OCI-LY1 (cell line): ENCODE measurements at regions not wholly inside any gene's neighbourhood (a gene's known extent, or its start where the extent isn't known, plus 50 kb on each side); places are given as distances from the start of the nearest gene placed in this dataset.

Experiments used
- H2AFZ ChIP-seq: fragments of 200-600 bp; sonication (generic), shearing (Covaris generic); 2 replicates; pipeline ENCODE4 v1.6.0; 2014; ENCODE audit warnings: antibody characterized with exemption, mild to moderate bottlenecking, low read length
- H3F3A ChIP-seq: fragments of 200-600 bp; sonication (generic), shearing (Covaris generic); 2 replicates; pipeline ENCODE4 v1.6.0; 2014; ENCODE audit warnings: mild to moderate bottlenecking, antibody characterized with exemption, low read length, moderate library complexity; ENCODE audit not compliant: insufficient read depth
- H3K27ac ChIP-seq: fragments of 200-600 bp; sonication (generic); 2 replicates; pipeline ENCODE4 v1.5.1; 2014; ENCODE audit warnings: low read length, mixed run types, mild to moderate bottlenecking, low read depth; ENCODE audit not compliant: poor library complexity, severe bottlenecking
- H3K27me3 ChIP-seq: fragments of 200-600 bp; sonication (generic); 2 replicates; pipeline ENCODE4 v1.6.0; 2014; ENCODE audit warnings: antibody characterized with exemption, mild to moderate bottlenecking, low read length, moderate library complexity; ENCODE audit not compliant: insufficient read depth
- H3K36me3 ChIP-seq: fragments of 200-600 bp; sonication (generic); 2 replicates; pipeline ENCODE4 v1.6.1; 2014; ENCODE audit warnings: mild to moderate bottlenecking, antibody characterized with exemption, low read length, moderate library complexity, mixed read lengths; ENCODE audit not compliant: insufficient read depth
- H3K4me1 ChIP-seq: fragments of 200-600 bp; sonication (generic); 2 replicates; pipeline ENCODE4 v1.5.1; 2014; ENCODE audit warnings: mild to moderate bottlenecking, low read length, moderate library complexity; ENCODE audit not compliant: insufficient read depth, severe bottlenecking
- H3K4me2 ChIP-seq: fragments of 200-600 bp; sonication (generic), shearing (Covaris generic); 2 replicates; pipeline ENCODE4 v1.6.1; 2014; ENCODE audit warnings: low read length
- H3K4me3 ChIP-seq: fragments of 200-600 bp; sonication (generic); 2 replicates; pipeline ENCODE4 v1.5.1; 2014; ENCODE audit warnings: low read length, low read depth, mild to moderate bottlenecking, mixed read lengths; ENCODE audit not compliant: poor library complexity, severe bottlenecking
- H3K79me2 ChIP-seq: fragments of 200-600 bp; shearing (Covaris generic); 2 replicates; pipeline ENCODE4 v1.6.1; 2016; ENCODE audit warnings: mixed run types, low read length, mixed read lengths; ENCODE audit not compliant: insufficient read depth
- H3K9ac ChIP-seq: fragments of 200-600 bp; sonication (generic), shearing (Covaris generic); 2 replicates; pipeline ENCODE4 v1.6.1; 2014; ENCODE audit warnings: mild to moderate bottlenecking, low read length, mixed read lengths
- H3K9me2 ChIP-seq: fragments of 200-600 bp; sonication (generic), shearing (Covaris generic); 2 replicates; pipeline ENCODE4 v1.6.1; 2014; ENCODE audit warnings: low read depth, mild to moderate bottlenecking, low read length, mixed read lengths
- H3K9me3 ChIP-seq: fragments of 200-600 bp; shearing (Covaris generic); 2 replicates; pipeline ENCODE4 v1.6.1; 2014; ENCODE audit warnings: low read length, mixed read lengths
- H4K20me1 ChIP-seq: fragments of 200-600 bp; sonication (generic), shearing (Covaris generic); 2 replicates; pipeline ENCODE4 v1.6.0; 2016; ENCODE audit warnings: mild to moderate bottlenecking, low read length; ENCODE audit not compliant: insufficient read depth
- EZH2 ChIP-seq: fragments of 200-600 bp; sonication (generic), shearing (Covaris generic); IDR thresholded peaks from 2 replicates; pipeline ENCODE4 v1.8.0; 2017; ENCODE audit warnings: borderline replicate concordance, mixed run types, mild to moderate bottlenecking, antibody characterized with exemption, low read length, moderate library complexity, mixed read lengths
- TF ChIP-seq, protein P1 (sequence below): fragments of 200-600 bp; sonication (generic), shearing (Covaris generic); IDR thresholded peaks from 2 replicates; pipeline ENCODE4 v1.5.1; 2017; ENCODE audit warnings: mild to moderate bottlenecking, antibody characterized with exemption, low read length, moderate library complexity, mixed read lengths

GRCh38 chr18:55106906-55107305, 147.6 kb upstream of the CCDC68 start:
- H3K9ac ChIP-seq = no peak overlapping the region
- H3K36me3 ChIP-seq = no peaks in the 10 kb centered on the region
- H3F3A ChIP-seq = no peaks in the 10 kb centered on the region
- H3K27me3 ChIP-seq = no peaks in the 10 kb centered on the region
- H3K9me3 ChIP-seq = no peaks in the 10 kb centered on the region
- no peaks in the 10 kb centered on the region for H4K20me1 ChIP-seq
- H3K27ac ChIP-seq = no peak overlapping the region
- no peak overlapping the region for H3K4me2 ChIP-seq
- no peak overlapping the region for H3K4me3 ChIP-seq
- H3K79me2 ChIP-seq = no peaks in the 10 kb centered on the region
- TF ChIP-seq, protein P1, sequence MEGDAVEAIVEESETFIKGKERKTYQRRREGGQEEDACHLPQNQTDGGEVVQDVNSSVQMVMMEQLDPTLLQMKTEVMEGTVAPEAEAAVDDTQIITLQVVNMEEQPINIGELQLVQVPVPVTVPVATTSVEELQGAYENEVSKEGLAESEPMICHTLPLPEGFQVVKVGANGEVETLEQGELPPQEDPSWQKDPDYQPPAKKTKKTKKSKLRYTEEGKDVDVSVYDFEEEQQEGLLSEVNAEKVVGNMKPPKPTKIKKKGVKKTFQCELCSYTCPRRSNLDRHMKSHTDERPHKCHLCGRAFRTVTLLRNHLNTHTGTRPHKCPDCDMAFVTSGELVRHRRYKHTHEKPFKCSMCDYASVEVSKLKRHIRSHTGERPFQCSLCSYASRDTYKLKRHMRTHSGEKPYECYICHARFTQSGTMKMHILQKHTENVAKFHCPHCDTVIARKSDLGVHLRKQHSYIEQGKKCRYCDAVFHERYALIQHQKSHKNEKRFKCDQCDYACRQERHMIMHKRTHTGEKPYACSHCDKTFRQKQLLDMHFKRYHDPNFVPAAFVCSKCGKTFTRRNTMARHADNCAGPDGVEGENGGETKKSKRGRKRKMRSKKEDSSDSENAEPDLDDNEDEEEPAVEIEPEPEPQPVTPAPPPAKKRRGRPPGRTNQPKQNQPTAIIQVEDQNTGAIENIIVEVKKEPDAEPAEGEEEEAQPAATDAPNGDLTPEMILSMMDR = no peak
- TF ChIP-seq EZH2 = no peak
- no peaks in the 10 kb centered on the region for H3K9me2 ChIP-seq
- H2AFZ ChIP-seq = no peak overlapping the region
- no peaks in the 10 kb centered on the region for H3K4me1 ChIP-seq

DNA sequence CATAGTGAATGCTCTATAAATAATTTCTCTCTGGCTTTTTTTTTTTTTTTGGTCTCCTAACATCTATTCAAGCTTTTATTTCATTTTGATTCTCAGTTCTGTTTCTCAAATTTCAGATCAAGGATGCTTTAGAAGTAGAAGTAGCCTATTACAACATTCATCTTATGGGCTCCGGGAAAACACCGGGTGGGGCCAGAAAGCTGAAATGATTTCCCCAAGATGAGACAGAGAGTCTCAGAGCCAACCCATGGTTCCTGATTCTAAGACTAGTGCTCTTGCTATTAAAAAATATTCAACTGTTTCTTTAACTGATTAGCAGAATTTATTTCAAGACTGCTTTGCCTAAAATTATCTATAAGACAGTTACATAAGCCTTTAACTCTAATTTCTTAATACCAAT, 147.2 kb upstream of the CCDC68 start:
- Histone ChIP-seq H2AFZ (no peak overlapping the region), H3K9ac (no peak overlapping the region), H3K4me1 (no peaks in the 10 kb centered on the region), H3K4me3 (no peak overlapping the region), H3K9me2 (no peaks in the 10 kb centered on the region), H3K36me3 (no peaks in the 10 kb centered on the region), H3K9me3 (no peaks in the 10 kb centered on the region), H4K20me1 (no peaks in the 10 kb centered on the region), H3F3A (no peaks in the 10 kb centered on the region), H3K27me3 (no peaks in the 10 kb centered on the region), H3K27ac (no peak overlapping the region), H3K4me2 (no peak overlapping the region), H3K79me2 (no peaks in the 10 kb centered on the region)
- TF ChIP-seq, protein P1 = no peak
- no peak for TF ChIP-seq EZH2

GRCh38 chr18:55105873-55106272, 146.6 kb upstream of the CCDC68 start:
- no peak for TF ChIP-seq EZH2
- TF ChIP-seq, protein P1 = no peak
- no peaks in the 10 kb centered on the region for H3K79me2 ChIP-seq
- no peak overlapping the region for H3K27ac ChIP-seq
- no peak overlapping the region for H3K4me2 ChIP-seq
- no peak overlapping the region for H2AFZ ChIP-seq
- no peak overlapping the region for H3K4me3 ChIP-seq
- no peaks in the 10 kb centered on the region for H3K9me2 ChIP-seq
- no peaks in the 10 kb centered on the region for H3K36me3 ChIP-seq
- H3K4me1 ChIP-seq = no peaks in the 10 kb centered on the region
- no peak overlapping the region for H3K9ac ChIP-seq
- H3K27me3 ChIP-seq = no peaks in the 10 kb centered on the region
- no peaks in the 10 kb centered on the region for H3K9me3 ChIP-seq
- no peaks in the 10 kb centered on the region for H4K20me1 ChIP-seq
- no peaks in the 10 kb centered on the region for H3F3A ChIP-seq
